ENCODE measurements at regions not wholly inside any gene's neighbourhood (a gene's known extent, or its start where the extent isn't known, plus 50 kb on each side); places are given as distances from the start of the nearest gene placed in this dataset.

DNA sequence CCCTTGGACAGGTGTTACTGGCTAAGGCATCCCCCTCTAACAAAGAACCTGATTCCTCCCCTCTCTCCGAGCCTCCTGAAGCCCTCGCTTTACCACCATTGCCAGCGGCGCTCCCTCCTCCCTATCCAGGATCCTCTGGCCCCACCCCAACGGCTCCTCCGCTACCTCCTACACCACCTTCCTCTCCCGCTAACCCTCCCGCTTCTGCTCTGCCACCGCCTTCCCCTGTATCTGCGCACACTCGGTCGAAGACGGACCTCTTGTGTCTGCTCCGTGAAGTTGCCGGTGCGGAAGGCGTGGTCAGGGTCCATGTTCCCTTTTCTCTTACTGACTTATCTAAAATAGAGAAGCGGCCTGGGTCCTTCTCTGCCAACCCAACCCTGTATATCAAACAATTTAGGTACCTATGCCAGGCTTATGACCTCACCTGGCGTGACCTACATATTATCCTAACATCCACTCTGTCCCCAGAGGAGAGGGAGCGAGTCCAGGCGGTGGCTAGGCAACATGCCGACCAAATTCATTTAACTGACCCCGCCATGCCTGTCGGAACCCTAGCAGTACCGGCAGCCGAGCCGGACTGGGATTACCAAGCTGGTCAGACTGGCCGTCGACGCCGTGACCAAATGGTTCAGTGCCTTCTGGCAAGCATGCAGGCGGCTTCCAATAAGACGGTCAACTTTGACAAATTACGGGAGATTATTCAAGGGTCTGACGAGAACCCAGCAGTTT is 958.9 kb downstream of the RPA4 start:
- TF ChIP-seq, protein P1, sequence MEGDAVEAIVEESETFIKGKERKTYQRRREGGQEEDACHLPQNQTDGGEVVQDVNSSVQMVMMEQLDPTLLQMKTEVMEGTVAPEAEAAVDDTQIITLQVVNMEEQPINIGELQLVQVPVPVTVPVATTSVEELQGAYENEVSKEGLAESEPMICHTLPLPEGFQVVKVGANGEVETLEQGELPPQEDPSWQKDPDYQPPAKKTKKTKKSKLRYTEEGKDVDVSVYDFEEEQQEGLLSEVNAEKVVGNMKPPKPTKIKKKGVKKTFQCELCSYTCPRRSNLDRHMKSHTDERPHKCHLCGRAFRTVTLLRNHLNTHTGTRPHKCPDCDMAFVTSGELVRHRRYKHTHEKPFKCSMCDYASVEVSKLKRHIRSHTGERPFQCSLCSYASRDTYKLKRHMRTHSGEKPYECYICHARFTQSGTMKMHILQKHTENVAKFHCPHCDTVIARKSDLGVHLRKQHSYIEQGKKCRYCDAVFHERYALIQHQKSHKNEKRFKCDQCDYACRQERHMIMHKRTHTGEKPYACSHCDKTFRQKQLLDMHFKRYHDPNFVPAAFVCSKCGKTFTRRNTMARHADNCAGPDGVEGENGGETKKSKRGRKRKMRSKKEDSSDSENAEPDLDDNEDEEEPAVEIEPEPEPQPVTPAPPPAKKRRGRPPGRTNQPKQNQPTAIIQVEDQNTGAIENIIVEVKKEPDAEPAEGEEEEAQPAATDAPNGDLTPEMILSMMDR (IDR thresholded peaks at IDR 0.05; ENCODE audit: borderline replicate concordance, insufficient read depth, low read depth, low read length), result no peak
- no peak overlapping the region for H3K4me3 ChIP-seq (ENCODE audit: low read depth, low read length)

DNA sequence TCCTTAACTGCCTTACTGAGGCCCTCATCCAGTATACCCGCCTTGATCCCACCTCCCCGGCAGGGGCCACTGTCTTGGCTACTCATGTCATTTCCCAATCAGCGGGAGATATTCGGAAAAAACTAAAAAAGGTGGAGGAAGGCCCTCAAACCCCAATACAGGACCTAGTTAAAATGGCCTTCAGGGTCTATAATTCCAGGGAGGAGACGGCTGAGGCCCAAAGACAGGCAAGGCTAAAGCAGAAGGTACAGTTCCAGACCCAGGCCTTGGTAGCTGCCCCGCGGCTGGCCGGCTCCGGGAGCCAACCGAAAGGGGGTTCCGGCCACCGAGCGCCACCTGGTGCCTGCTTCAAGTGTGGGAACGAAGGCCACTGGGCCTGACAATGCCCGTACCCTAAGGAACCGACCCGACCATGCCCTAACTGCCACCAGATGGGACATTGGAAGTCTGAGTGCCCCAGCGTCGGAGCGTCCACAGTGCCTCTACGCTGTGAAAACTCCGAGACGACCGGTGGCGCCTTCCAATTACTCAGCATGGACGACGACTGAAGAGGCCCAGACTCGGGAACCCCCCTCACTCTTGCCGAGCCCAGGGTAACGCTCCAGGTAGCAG is 959.6 kb downstream of the RPA4 start:
- TF ChIP-seq, protein P1 (IDR thresholded peaks at IDR 0.05; ENCODE audit: borderline replicate concordance, insufficient read depth, low read depth, low read length), result no peak
- H3K4me3 ChIP-seq (ENCODE audit: low read depth, low read length), result no peak overlapping the region

DNA sequence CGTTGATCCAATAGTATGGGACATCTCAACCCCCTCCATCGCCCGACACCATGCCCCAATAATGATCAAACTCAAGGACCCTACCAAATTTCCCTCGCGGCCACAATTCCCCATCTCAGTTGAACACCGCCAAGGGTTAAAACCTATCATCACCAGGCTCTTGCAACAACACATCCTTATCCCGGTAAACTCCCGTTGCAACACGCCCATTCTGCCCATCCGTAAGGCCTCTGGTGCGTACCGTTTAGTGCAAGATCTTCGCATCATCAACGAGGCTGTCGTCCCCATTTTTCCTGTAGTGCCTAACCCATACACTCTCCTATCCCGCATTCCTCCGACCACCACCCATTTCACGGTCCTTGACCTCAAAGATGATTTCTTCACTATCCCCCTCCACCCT is 960.5 kb downstream of the RPA4 start:
- no peak overlapping the region for H3K4me3 ChIP-seq (ENCODE audit: low read depth, low read length)
- TF ChIP-seq, protein P1 (IDR thresholded peaks at IDR 0.05; ENCODE audit: borderline replicate concordance, insufficient read depth, low read depth, low read length), result no peak

DNA sequence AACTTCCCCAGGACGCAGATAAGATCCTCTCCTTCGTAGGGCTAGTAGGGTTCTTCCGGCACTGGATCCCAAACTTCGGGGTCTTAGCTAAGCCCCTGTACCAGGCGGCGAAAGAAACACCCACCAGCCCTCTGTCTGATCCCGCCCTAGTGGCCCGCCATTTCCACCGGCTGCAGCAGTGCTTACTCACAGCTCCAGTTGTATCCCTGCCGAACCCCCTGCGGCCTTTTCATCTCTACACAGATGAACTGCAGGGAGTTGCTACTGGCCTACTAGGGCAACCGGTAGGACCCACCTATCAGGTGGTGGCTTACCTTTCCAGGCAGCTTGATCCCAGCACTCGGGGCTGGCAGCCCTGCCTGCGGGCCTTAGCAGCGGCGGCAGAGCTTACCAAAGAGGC is 961.2 kb downstream of the RPA4 start:
- TF ChIP-seq, protein P1 (IDR thresholded peaks at IDR 0.05; ENCODE audit: borderline replicate concordance, insufficient read depth, low read depth, low read length), result no peak
- no peak overlapping the region for H3K4me3 ChIP-seq (ENCODE audit: low read depth, low read length)

DNA sequence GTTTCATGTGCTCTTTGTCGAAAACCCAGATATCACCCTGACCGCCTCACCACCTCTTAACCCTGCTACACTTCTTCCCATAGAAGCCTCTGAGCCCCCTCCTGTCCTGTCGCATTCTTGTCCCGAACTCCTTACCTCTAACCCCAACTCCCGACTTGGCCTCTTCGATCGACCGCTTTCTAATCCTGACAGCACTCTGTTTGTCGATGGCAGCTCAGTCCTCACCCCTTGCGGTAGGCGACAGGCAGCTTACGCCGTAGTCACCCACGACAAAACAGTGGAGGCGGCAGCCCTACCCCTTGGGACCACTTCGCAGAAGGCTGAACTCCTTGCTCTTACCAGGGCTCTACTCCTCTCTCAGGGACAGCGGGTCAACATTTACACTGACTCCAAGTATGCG is 961.7 kb downstream of the RPA4 start:
- no peak overlapping the region for H3K4me3 ChIP-seq (ENCODE audit: low read depth, low read length)

DNA sequence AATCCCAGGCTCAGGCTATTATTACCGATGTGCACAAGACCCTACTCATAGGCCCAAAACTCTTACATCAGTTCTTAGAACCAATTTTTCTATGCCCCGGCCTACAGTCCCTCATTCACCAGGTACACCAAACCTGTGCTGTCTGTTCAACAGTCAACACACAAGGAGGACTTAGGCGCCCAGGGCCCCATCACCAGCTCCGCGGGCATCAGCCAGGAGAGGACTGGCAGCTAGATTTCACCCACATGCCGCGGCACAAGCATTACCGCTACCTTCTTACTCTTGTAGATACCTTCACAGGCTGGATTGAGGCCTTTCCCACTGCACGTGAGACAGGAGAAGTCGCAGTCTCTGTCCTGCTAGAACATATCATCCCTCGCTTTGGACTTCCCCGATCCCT is 962.5 kb downstream of the RPA4 start:
- H3K4me3 ChIP-seq (ENCODE audit: low read depth, low read length), result no peak overlapping the region
- TF ChIP-seq, protein P1 (IDR thresholded peaks at IDR 0.05; ENCODE audit: borderline replicate concordance, insufficient read depth, low read depth, low read length), result no peak

More for the DNA sequence above, 961.7 kb downstream of the RPA4 start:
- TF ChIP-seq, protein P1 (IDR thresholded peaks at IDR 0.05; ENCODE audit: borderline replicate concordance, insufficient read depth, low read depth, low read length), result no peak

DNA sequence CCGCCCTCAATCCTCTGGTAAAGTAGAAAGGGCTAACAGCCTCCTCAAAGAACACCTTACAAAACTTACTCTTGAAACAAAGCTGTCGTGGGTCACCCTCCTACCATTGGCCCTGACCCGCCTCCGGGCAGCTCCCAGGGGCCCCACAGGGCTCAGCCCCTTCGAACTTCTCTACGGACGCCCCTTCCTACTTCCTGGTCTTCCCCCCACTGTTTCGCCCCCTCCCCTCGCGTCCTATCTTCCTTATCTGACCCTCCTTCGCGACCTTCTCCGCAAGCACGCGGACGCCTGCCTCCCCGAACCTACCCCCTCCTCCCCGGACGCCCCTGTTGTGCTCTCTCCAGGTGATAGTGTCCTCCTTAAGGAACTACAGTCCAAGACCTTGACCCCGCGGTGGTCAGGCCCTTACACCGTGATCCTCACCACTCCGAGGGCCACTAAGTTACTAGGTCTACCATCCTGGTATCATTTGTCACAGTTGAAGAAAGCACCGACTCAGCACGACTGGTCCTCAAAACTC is 963.1 kb downstream of the RPA4 start:
- no peak overlapping the region for H3K4me3 ChIP-seq (ENCODE audit: low read depth, low read length)
- TF ChIP-seq, protein P1 (IDR thresholded peaks at IDR 0.05; ENCODE audit: borderline replicate concordance, insufficient read depth, low read depth, low read length), result no peak
